ENCODE measurements at regions not wholly inside any gene's neighbourhood (a gene's known extent, or its start where the extent isn't known, plus 50 kb on each side); places are given as distances from the start of the nearest gene placed in this dataset.

DNA sequence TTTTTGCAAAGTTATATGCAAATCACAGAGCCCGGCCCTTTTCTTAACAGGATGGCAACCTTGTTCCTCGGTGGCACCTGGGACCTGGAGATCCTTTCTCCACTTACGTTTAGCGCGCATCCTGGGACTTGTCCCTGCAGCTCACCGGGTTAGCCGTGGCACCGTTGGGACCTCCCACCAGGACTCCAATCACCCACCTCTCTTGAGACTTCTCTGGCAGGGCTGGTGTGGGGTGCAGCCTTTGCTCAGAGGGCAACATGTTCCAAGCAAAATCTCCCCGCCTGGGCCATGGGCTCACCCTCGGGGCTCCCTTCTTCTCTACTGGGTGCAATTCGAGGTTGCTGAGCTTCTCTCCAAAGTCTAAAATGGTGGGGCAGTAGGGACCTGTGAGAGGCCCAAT, 211.9 kb upstream of the UMPS start (continued):
- no peak for TF ChIP-seq KMT2A (CRISPR knock-in tag; IDR thresholded peaks at IDR 0.05)
- TF ChIP-seq, protein P1, sequence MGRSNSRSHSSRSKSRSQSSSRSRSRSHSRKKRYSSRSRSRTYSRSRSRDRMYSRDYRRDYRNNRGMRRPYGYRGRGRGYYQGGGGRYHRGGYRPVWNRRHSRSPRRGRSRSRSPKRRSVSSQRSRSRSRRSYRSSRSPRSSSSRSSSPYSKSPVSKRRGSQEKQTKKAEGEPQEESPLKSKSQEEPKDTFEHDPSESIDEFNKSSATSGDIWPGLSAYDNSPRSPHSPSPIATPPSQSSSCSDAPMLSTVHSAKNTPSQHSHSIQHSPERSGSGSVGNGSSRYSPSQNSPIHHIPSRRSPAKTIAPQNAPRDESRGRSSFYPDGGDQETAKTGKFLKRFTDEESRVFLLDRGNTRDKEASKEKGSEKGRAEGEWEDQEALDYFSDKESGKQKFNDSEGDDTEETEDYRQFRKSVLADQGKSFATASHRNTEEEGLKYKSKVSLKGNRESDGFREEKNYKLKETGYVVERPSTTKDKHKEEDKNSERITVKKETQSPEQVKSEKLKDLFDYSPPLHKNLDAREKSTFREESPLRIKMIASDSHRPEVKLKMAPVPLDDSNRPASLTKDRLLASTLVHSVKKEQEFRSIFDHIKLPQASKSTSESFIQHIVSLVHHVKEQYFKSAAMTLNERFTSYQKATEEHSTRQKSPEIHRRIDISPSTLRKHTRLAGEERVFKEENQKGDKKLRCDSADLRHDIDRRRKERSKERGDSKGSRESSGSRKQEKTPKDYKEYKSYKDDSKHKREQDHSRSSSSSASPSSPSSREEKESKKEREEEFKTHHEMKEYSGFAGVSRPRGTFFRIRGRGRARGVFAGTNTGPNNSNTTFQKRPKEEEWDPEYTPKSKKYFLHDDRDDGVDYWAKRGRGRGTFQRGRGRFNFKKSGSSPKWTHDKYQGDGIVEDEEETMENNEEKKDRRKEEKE (IDR thresholded peaks at IDR 0.05): no peak
- TF ChIP-seq, protein P2, sequence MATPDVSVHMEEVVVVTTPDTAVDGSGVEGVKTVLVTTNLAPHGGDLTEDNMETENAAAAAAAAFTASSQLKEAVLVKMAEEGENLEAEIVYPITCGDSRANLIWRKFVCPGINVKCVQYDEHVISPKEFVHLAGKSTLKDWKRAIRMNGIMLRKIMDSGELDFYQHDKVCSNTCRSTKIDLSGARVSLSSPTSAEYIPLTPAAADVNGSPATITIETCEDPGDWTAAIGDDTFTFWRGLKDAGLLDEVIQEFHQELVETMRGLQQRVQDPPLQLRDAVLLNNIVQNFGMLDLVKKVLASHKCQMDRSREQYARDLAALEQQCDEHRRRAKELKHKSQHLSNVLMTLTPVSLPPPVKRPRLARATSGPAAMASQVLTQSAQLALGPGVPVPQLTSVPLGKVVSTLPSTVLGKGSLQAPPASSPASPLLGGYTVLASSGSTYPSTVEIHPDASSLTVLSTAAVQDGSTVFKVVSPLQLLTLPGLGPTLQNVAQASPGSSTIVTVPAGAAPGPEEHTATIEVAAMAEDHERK (CRISPR knock-in tag; IDR thresholded peaks at IDR 0.05; ENCODE audit: low read depth): no peak

DNA sequence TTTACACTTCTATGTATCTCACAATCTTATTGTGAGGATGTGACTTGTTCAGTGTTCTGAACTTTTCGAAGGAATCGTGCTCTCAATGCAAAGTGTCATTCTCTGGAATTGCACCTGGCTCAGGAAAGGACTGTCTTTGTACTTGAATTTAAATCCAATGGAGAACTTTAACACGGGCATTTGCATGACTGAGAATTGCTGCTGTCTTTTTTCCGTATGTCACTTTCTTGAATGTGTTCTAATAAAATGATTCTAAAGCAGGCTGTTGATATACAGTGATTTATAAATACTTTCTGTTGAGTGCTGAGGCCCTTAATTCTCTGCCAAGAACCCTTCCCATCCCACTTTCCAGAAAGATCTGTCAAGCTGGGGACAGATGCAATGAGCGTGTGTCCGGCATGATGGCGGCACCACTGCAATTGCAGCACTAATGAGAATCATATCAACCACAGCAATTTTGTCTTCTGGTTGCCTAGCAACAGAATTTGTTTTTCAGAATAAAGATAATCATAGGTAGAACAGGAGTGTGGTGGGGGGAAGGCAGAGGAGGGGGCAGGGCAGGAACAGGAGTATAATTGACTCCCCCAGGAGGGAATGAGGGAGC, 210.6 kb upstream of the UMPS start:
- POLR2A ChIA-PET: no interaction called here
- H3K36me3 ChIP-seq (replicated peaks in 1 of 2; ENCODE audit: control insufficient read depth in 1 of 2, insufficient read depth in 2 of 2, low read length in 2 of 2): no peaks in the 10 kb centered on the region
- no peak overlapping the region for H3K4me2 ChIP-seq (ENCODE audit: low read depth, low read length)
- ATAC-seq (no peak), FAIRE-seq (no peak), DNase-seq (ENCODE audit: low spot score) (no peak)
- no peaks in the 10 kb centered on the region for H4K20me1 ChIP-seq (ENCODE audit: insufficient read depth, low read length)
- CTCF ChIA-PET (ENCODE audit: low intra/inter-chr PET ratio, low total read pairs): no interaction called here
- H3K79me2 ChIP-seq (ENCODE audit: insufficient read depth, low read length): no peaks in the 10 kb centered on the region
- H3K4me3 ChIP-seq (replicated peaks in 1 of 3; ENCODE audit: insufficient read depth in 1 of 3, low read depth in 2 of 3, low read length in 3 of 3): no peak overlapping the region
- H3K9ac ChIP-seq (ENCODE audit: insufficient read depth, low read depth, low read length): no peak overlapping the region
- H3K27ac ChIP-seq (ENCODE audit: extremely low read length, insufficient read depth, low read length): no peak overlapping the region
- peaks cover 0 to 40% of the 10 kb centered on the region in 2 experiments; a peak in 4 of 5 replicates for H3K27me3 ChIP-seq (ENCODE audit: control insufficient read depth in 1 of 2, insufficient read depth in 2 of 2, low read length in 2 of 2)
- in situ Hi-C loops (cut with HindIII; ENCODE audit: extremely low pct_ligation_motif_present, low pct_unique_long_range_greater_than_20kb): no loop called here
- BruUV-seq (replicated peaks): no TSS peak
- H3K4me1 ChIP-seq (ENCODE audit: insufficient read depth, low read length): peaks cover 15% of the 10 kb centered on the region
- 40% methylated on average over 7 of the region's 7 CpGs for WGBS (ENCODE audit: low lambda C conversion rate)
- TF ChIP-seq RFX1 (IDR thresholded peaks at IDR 0.05): peak; percentile 43; the same call in 1 of the 2 replicates
- TF ChIP-seq THAP11 (CRISPR knock-in tag; IDR thresholded peaks at IDR 0.05): no peak
- no peaks in the 10 kb centered on the region for H3K9me3 ChIP-seq (ENCODE audit: low read length)
- no peak overlapping the region for H2AFZ ChIP-seq (ENCODE audit: low read length)
- intact Hi-C loops (cut with micrococcal nuclease; ENCODE audit: unreplicated experiment): no loop called here

Measured in HepG2 (cell line).